GM12878 (cell line): ENCODE measurements at regions not wholly inside any gene's neighbourhood (a gene's known extent, or its start where the extent isn't known, plus 50 kb on each side); places are given as distances from the start of the nearest gene placed in this dataset.

Experiments
- ATAC-seq: fragments of 200-7000 bp; cut with Tn5 transposase; 3 replicates; pipeline ENCODE4 v1.9.1; 2020; ENCODE audit warnings: mild to moderate bottlenecking, moderate library complexity
- BruUV-seq: library from RNA; stranded (reverse); fragments of 400-500 nt; replicated peaks from 2 replicates; lab custom pipeline; 2021; lab: Mats Ljungman, UMichigan
- CTCF ChIA-PET: fragments of 300-600 bp; sonication (Branson Sonifier 250); formaldehyde crosslinking; extraction: SDS; loops from one replicate; lab custom pipeline; 2021; ENCODE audit warnings: inconsistent platforms; lab: Yijun Ruan, JAX
- POLR2A ChIA-PET: fragments of 350-600 bp; formaldehyde crosslinking; extraction: SDS; loops from one replicate; lab custom pipeline; 2021; ENCODE audit warnings: inconsistent platforms; lab: Charles Lee
- RAD21 ChIA-PET: fragments of 300-600 bp; sonication (Branson Sonifier 250); formaldehyde crosslinking; loops from one replicate; lab custom pipeline; 2023; ENCODE audit warnings: antibody characterized with exemption; ENCODE audit not compliant: unreplicated experiment; lab: Charles Lee
- SMC1A ChIA-PET: fragments of 300-600 bp; sonication (Branson Sonifier 250); formaldehyde crosslinking; loops from one replicate; lab custom pipeline; 2023; ENCODE audit not compliant: unreplicated experiment, uncharacterized antibody; lab: Charles Lee
- DNase-seq: peaks from one replicate; pipeline ENCODE4 v3.0.0-alpha.2; 2011; ENCODE audit warnings: low read depth, low spot score
- FAIRE-seq: peaks from 3 replicates; lab custom pipeline; 2011; peaks lifted over from hg19 to GRCh38; lab: Jason Lieb, UNC
- H2AFZ ChIP-seq: 2 replicates; pipeline ENCODE4 v1.6.0; 2011; ENCODE audit warnings: low read depth, low read length, control low read depth; ENCODE audit not compliant: control insufficient read depth
- H3K27ac ChIP-seq: 2 replicates; pipeline ENCODE4 v1.5.1; 2011; ENCODE audit warnings: control low read depth; ENCODE audit not compliant: control insufficient read depth, insufficient read depth
- H3K27me3 ChIP-seq, 2 experiments: replicated peaks in 1 of 2; 2 replicates each; pipeline versions ENCODE4 v1.6.0 to v1.6.1; 2011; ENCODE audit warnings: low read length in 1 of 2; ENCODE audit not compliant: control insufficient read depth in 2 of 2, insufficient read depth in 2 of 2
- H3K36me3 ChIP-seq, 2 experiments: 2 replicates each; pipeline ENCODE4 v1.5.1; 2011; ENCODE audit warnings: low read length in 1 of 2; ENCODE audit not compliant: control insufficient read depth in 2 of 2, insufficient read depth in 2 of 2
- H3K4me1 ChIP-seq: 2 replicates; pipeline ENCODE4 v1.6.1; 2011; ENCODE audit warnings: mild to moderate bottlenecking, low read length, moderate library complexity, mixed read lengths; ENCODE audit not compliant: control insufficient read depth, insufficient read depth
- H3K4me2 ChIP-seq: 2 replicates; pipeline ENCODE4 v1.6.0; 2011; ENCODE audit warnings: control low read depth; ENCODE audit not compliant: control insufficient read depth, insufficient read depth
- H3K4me3 ChIP-seq: fragments of 200-600 bp; sonication (generic); 2 replicates; pipeline ENCODE4 v1.5.1; 2016
- H3K79me2 ChIP-seq: 2 replicates; pipeline ENCODE4 v1.6.0; 2011; ENCODE audit warnings: low read length; ENCODE audit not compliant: control insufficient read depth, insufficient read depth
- H3K9ac ChIP-seq: 2 replicates; pipeline ENCODE4 v1.8.0; 2011; ENCODE audit warnings: low read length, control low read depth, mixed read lengths; ENCODE audit not compliant: control insufficient read depth, insufficient read depth
- H3K9me3 ChIP-seq: replicated peaks from 3 replicates; pipeline ENCODE4 v1.5.1; 2011; ENCODE audit warnings: mild to moderate bottlenecking, low read length; ENCODE audit not compliant: control insufficient read depth, insufficient read depth
- H4K20me1 ChIP-seq: 2 replicates; pipeline ENCODE4 v1.6.0; 2011; ENCODE audit not compliant: control insufficient read depth, insufficient read depth
- EED ChIP-seq: sonication (generic); IDR thresholded peaks from 2 replicates; pipeline ENCODE4 v1.6.1; 2016; ENCODE audit warnings: antibody characterized with exemption, low read depth
- FOXM1 ChIP-seq: IDR thresholded peaks from 2 replicates; pipeline ENCODE4 v1.6.1; 2012; ENCODE audit warnings: low read depth, mild to moderate bottlenecking, inconsistent platforms, low read length, moderate library complexity
- MYC ChIP-seq: IDR thresholded peaks from 2 replicates; pipeline ENCODE4 v1.6.1; 2011; ENCODE audit warnings: mild to moderate bottlenecking, low read length, moderate library complexity, inconsistent platforms; ENCODE audit not compliant: insufficient read depth, insufficient replicate concordance, insufficient read length, severe bottlenecking
- SMC3 ChIP-seq: IDR thresholded peaks from 2 replicates; pipeline ENCODE4 v1.6.1; 2011; ENCODE audit warnings: low read length, improper control_type of control experiment, borderline replicate concordance
- SREBF2 ChIP-seq: IDR thresholded peaks from 2 replicates; pipeline ENCODE4 v1.6.1; 2012; ENCODE audit warnings: mild to moderate bottlenecking, low read length
- TCF7 ChIP-seq: IDR thresholded peaks from 2 replicates; pipeline ENCODE4 v1.6.1; 2014; ENCODE audit warnings: antibody characterized with exemption, borderline replicate concordance
- YBX1 ChIP-seq: fragments of 450-650 bp; IDR thresholded peaks from 2 replicates; pipeline ENCODE4 v1.6.1; 2016; ENCODE audit warnings: antibody characterized with exemption
- WGBS: methylation state at CpG from one replicate; pipeline ENCODE4 v1.1.6; 2016; ENCODE audit warnings: low lambda C conversion rate; ENCODE audit not compliant: insufficient replicate concordance, insufficient coverage; ENCODE audit errors: missing lambda C conversion rate; 5-methylcytosine and 5-hydroxymethylcytosine counted together
- in situ Hi-C: fragments of 300-500 bp; cut with MboI; formaldehyde crosslinking; loops from 9 replicates; pipeline ENCODE4 v1.14.3; 2018; ENCODE audit warnings: mixed read lengths
- intact Hi-C: fragments of 100-400 bp; cut with micrococcal nuclease; formaldehyde crosslinking; loops from one replicate; pipeline ENCODE4 v1.14.2; 2022; ENCODE audit not compliant: unreplicated experiment
- TF ChIP-seq, protein P1 (sequence below): IDR thresholded peaks from 2 replicates; pipeline ENCODE4 v1.6.1; 2012; ENCODE audit warnings: low read depth, low read length, improper control_type of control experiment
- TF ChIP-seq, protein P2 (sequence below): fragments of 150-350 bp; IDR thresholded peaks from 2 replicates; pipeline ENCODE4 v1.6.1; 2016; ENCODE audit warnings: low read depth, low read length
- TF ChIP-seq, protein P3 (sequence below): fragments of 450-650 bp; conservative IDR thresholded peaks from 2 replicates; pipeline ENCODE4 v1.6.1; 2017; ENCODE audit warnings: mild to moderate bottlenecking, moderate library complexity

- TF ChIP-seq, protein P1, sequence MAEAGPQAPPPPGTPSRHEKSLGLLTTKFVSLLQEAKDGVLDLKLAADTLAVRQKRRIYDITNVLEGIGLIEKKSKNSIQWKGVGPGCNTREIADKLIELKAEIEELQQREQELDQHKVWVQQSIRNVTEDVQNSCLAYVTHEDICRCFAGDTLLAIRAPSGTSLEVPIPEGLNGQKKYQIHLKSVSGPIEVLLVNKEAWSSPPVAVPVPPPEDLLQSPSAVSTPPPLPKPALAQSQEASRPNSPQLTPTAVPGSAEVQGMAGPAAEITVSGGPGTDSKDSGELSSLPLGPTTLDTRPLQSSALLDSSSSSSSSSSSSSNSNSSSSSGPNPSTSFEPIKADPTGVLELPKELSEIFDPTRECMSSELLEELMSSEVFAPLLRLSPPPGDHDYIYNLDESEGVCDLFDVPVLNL, result no peak
- TF ChIP-seq YBX1 (no peak), FOXM1 (no peak), MYC (no peak), EED (no peak), TCF7 (no peak), SREBF2 (no peak), SMC3 (no peak)
- TF ChIP-seq, protein P2, sequence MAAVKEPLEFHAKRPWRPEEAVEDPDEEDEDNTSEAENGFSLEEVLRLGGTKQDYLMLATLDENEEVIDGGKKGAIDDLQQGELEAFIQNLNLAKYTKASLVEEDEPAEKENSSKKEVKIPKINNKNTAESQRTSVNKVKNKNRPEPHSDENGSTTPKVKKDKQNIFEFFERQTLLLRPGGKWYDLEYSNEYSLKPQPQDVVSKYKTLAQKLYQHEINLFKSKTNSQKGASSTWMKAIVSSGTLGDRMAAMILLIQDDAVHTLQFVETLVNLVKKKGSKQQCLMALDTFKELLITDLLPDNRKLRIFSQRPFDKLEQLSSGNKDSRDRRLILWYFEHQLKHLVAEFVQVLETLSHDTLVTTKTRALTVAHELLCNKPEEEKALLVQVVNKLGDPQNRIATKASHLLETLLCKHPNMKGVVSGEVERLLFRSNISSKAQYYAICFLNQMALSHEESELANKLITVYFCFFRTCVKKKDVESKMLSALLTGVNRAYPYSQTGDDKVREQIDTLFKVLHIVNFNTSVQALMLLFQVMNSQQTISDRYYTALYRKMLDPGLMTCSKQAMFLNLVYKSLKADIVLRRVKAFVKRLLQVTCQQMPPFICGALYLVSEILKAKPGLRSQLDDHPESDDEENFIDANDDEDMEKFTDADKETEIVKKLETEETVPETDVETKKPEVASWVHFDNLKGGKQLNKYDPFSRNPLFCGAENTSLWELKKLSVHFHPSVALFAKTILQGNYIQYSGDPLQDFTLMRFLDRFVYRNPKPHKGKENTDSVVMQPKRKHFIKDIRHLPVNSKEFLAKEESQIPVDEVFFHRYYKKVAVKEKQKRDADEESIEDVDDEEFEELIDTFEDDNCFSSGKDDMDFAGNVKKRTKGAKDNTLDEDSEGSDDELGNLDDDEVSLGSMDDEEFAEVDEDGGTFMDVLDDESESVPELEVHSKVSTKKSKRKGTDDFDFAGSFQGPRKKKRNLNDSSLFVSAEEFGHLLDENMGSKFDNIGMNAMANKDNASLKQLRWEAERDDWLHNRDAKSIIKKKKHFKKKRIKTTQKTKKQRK, result no peak
- TF ChIP-seq, protein P3, sequence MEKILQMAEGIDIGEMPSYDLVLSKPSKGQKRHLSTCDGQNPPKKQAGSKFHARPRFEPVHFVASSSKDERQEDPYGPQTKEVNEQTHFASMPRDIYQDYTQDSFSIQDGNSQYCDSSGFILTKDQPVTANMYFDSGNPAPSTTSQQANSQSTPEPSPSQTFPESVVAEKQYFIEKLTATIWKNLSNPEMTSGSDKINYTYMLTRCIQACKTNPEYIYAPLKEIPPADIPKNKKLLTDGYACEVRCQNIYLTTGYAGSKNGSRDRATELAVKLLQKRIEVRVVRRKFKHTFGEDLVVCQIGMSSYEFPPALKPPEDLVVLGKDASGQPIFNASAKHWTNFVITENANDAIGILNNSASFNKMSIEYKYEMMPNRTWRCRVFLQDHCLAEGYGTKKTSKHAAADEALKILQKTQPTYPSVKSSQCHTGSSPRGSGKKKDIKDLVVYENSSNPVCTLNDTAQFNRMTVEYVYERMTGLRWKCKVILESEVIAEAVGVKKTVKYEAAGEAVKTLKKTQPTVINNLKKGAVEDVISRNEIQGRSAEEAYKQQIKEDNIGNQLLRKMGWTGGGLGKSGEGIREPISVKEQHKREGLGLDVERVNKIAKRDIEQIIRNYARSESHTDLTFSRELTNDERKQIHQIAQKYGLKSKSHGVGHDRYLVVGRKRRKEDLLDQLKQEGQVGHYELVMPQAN, result no peak
- TF ChIP-seq, all 136 proteins: peak for 0
- H4K20me1 ChIP-seq, result no peaks in the 10 kb centered on the region
- DNase-seq (no peak), FAIRE-seq (no peak), ATAC-seq (no peak)
- CTCF ChIA-PET, result interaction anchor here (0.6 to 4.5 kb wide), 5 partner anchors 15 to 245 kb away, joined by 3 to 53 read pairs (median 10); no protein-coding TSS in a partner anchor
- no peaks in the 10 kb centered on the region; the same call in 2 of the 3 replicates for H3K9me3 ChIP-seq
- no peak overlapping the region for H3K27ac ChIP-seq
- H3K79me2 ChIP-seq, result no peaks in the 10 kb centered on the region
- WGBS, result 35% methylated on average over 5 of the region's 5 CpGs
- no peaks in the 10 kb centered on the region for H3K4me1 ChIP-seq
- SMC1A ChIA-PET, result interaction anchor here (0.8 to 2.4 kb wide), 5 partner anchors 14 to 245 kb away, joined by 3 to 10 read pairs (median 5); no protein-coding TSS in a partner anchor
- intact Hi-C loops (loop anchor here (5.0 to 10.0 kb wide), 3 partner anchors 161 to 578 kb away; no protein-coding TSS in a partner anchor), in situ Hi-C loops (no loop called here)
- no peak overlapping the region for H3K9ac ChIP-seq
- H3K4me2 ChIP-seq, result no peak overlapping the region
- POLR2A ChIA-PET, result no interaction called here
- BruUV-seq, result no TSS peak
- RAD21 ChIA-PET, result interaction anchor here (3.2 kb wide), 1 partner anchor 245 kb away, joined by 25 read pairs; no protein-coding TSS in a partner anchor
- no peaks in the 10 kb centered on the region for H3K27me3 ChIP-seq
- no peak overlapping the region for H3K4me3 ChIP-seq
- no peak overlapping the region for H2AFZ ChIP-seq
- no peaks in the 10 kb centered on the region for H3K36me3 ChIP-seq
These were observed 755.9 kb downstream of the RNF144A start for GRCh38 chr2:7673101-7673500.
